Cardiac fibroblast (primary cell): ENCODE measurements at regions not wholly inside any gene's neighbourhood (a gene's known extent, or its start where the extent isn't known, plus 50 kb on each side); places are given as distances from the start of the nearest gene placed in this dataset.

Source experiments
- DNase-seq, 2 donors: peaks; one replicate each; pipeline versions ENCODE4 v3.0.0 to v3.0.0-alpha.2; 2010; ENCODE audit warnings: low read depth in 2 of 2
- H3K4me3 ChIP-seq, 2 donors: replicated peaks in 1 of 2; 1 replicate in 1 of 2; 2 replicates in 1 of 2; pipeline ENCODE4 v1.5.1; 2011; ENCODE audit warnings: low read depth in 2 of 2, low read length in 2 of 2, mild to moderate bottlenecking in 2 of 2, moderate library complexity in 1 of 2
- CTCF ChIP-seq: IDR thresholded peaks from one replicate; pipeline ENCODE4 v1.5.1; 2011; ENCODE audit warnings: low read depth, mild to moderate bottlenecking, low read length, inconsistent platforms

- no peak for DNase-seq
- no peak overlapping the region for H3K4me3 ChIP-seq
- TF ChIP-seq CTCF = no peak
Measured at GRCh38 chr5:144950996-144951395, 780.3 kb downstream of the KCTD16 start.

- DNase-seq = no peak
- no peak for TF ChIP-seq CTCF
- H3K4me3 ChIP-seq = no peak overlapping the region
Measured at GRCh38 chr5:144947023-144947422, 776.4 kb downstream of the KCTD16 start.

- TF ChIP-seq CTCF = no peak
- H3K4me3 ChIP-seq = no peak overlapping the region
- DNase-seq = no peak
Measured at GRCh38 chr5:144945503-144945902, 774.8 kb downstream of the KCTD16 start.

- TF ChIP-seq CTCF = no peak
- no peak for DNase-seq
- H3K4me3 ChIP-seq = no peak overlapping the region
Measured at GRCh38 chr5:144944936-144945335, 774.3 kb downstream of the KCTD16 start.

GRCh38 chr5:144941004-144941403, 770.3 kb downstream of the KCTD16 start:
- no peak overlapping the region for H3K4me3 ChIP-seq
- no peak for TF ChIP-seq CTCF
- no peak for DNase-seq

- TF ChIP-seq CTCF = no peak
- no peak overlapping the region for H3K4me3 ChIP-seq
- DNase-seq = no peak
Measured at GRCh38 chr5:144918371-144918770, 747.7 kb downstream of the KCTD16 start.

GRCh38 chr5:144915452-144915851, 744.8 kb downstream of the KCTD16 start:
- H3K4me3 ChIP-seq = no peak overlapping the region
- no peak for TF ChIP-seq CTCF
- peak in 1 of 2 donors; percentile 1 for DNase-seq
